Spleen (tissue), 7 donors: ENCODE measurements at regions not wholly inside any gene's neighbourhood (a gene's known extent, or its start where the extent isn't known, plus 50 kb on each side); places are given as distances from the start of the nearest gene placed in this dataset.

Experiments used
- POLR2AphosphoS5 ChIP-seq, 3 donors: sonication (generic); formaldehyde crosslinking; IDR thresholded peaks; one replicate each; pipeline ENCODE4 v1.5.1; 2017; ENCODE audit warnings: antibody characterized with exemption in 3 of 3
- TF ChIP-seq, protein P1 (sequence below), 11 experiments: fragments of 200-600 bp in 7 of 11; fragments of 450-650 bp in 4 of 11; sonication (generic) in 4 of 11; IDR thresholded peaks in 8 of 11; conservative IDR thresholded peaks in 3 of 11; 1 replicate in 7 of 11; 2 replicates in 4 of 11; pipeline versions ENCODE4 v1.4.0 to v1.8.0; 2016 to 2021; ENCODE audit warnings: antibody characterized with exemption in 11 of 11, inconsistent platforms in 4 of 11, mild to moderate bottlenecking in 1 of 11
- donor health status: DM: no; HTN: no; CAD: no; lungs with moderate emphysema.
- donor health status: DM: no; HTN: no; CAD: no.
- donor health status: DM: no; HTN: no; CAD: no.

DNA sequence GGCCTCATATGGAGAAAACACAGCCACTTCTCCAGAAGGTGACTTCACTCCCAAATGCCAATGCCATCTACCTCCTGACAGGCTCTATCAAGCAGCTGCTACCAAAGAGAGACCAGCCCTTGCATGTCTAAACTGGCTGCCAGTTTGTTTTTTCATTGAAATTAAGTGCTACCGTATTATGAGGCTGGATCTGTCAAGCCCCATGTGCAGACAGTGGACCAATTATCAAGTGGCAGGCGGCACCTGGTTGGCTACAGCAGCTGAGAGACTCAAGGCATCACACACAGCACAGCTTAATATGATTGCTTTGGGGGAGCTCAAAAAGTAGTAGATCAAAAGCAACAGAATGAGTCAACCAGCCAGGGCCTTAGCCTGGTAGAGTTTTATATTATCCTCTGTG is 1293.0 kb upstream of the TENM4 start:
- TF ChIP-seq, protein P1, sequence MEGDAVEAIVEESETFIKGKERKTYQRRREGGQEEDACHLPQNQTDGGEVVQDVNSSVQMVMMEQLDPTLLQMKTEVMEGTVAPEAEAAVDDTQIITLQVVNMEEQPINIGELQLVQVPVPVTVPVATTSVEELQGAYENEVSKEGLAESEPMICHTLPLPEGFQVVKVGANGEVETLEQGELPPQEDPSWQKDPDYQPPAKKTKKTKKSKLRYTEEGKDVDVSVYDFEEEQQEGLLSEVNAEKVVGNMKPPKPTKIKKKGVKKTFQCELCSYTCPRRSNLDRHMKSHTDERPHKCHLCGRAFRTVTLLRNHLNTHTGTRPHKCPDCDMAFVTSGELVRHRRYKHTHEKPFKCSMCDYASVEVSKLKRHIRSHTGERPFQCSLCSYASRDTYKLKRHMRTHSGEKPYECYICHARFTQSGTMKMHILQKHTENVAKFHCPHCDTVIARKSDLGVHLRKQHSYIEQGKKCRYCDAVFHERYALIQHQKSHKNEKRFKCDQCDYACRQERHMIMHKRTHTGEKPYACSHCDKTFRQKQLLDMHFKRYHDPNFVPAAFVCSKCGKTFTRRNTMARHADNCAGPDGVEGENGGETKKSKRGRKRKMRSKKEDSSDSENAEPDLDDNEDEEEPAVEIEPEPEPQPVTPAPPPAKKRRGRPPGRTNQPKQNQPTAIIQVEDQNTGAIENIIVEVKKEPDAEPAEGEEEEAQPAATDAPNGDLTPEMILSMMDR (IDR thresholded peaks at IDR 0.05 in 8 of 11, conservative IDR thresholded peaks at IDR 0.05 in 3 of 11): no peak
- TF ChIP-seq POLR2AphosphoS5 (IDR thresholded peaks at IDR 0.05): no peak
